GM12892 (cell line): ENCODE measurements at regions not wholly inside any gene's neighbourhood (a gene's known extent, or its start where the extent isn't known, plus 50 kb on each side); places are given as distances from the start of the nearest gene placed in this dataset.

ENCODE experiments used
- POLR2A ChIP-seq: IDR thresholded peaks from 2 replicates; pipeline ENCODE4 v1.6.1; 2011; ENCODE audit warnings: low read depth, low read length, control low read depth
- POLR2AphosphoS5 ChIP-seq: IDR thresholded peaks from 2 replicates; pipeline ENCODE4 v1.6.1; 2011; ENCODE audit warnings: low read depth, low read length, control low read depth

DNA sequence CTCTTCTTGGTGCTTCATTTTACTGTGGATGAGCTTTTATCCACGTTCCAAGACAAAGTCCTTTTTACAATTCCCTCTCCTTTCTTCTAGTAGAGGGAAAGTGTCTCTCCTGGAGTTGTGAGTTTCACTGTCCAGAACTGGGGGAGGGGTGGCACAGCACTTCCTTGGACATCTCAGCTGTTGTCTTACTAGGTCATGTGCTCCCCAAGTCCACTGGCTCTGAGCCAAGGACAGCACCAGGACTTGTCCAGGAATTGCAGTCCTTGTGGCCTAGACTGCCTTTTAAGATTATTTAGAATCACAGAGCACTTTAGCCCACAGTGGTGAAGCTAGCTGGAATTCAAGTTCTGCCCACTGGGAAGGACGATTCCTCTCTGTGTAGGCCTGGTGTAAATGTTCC, 700.2 kb upstream of the PTPRD start:
- TF ChIP-seq POLR2AphosphoS5 (no peak), POLR2A (no peak)
